GM21515 (cell line): ENCODE measurements at regions not wholly inside any gene's neighbourhood (a gene's known extent, or its start where the extent isn't known, plus 50 kb on each side); places are given as distances from the start of the nearest gene placed in this dataset.
A peak's percentile ranks its signal among the peaks of the same experiment; 100 is the strongest.

Source experiments
- ATAC-seq: cut with Tn5 transposase; IDR thresholded peaks from one replicate; pipeline ENCODE4 v1.9.1; 2021; ENCODE audit not compliant: unreplicated experiment

DNA sequence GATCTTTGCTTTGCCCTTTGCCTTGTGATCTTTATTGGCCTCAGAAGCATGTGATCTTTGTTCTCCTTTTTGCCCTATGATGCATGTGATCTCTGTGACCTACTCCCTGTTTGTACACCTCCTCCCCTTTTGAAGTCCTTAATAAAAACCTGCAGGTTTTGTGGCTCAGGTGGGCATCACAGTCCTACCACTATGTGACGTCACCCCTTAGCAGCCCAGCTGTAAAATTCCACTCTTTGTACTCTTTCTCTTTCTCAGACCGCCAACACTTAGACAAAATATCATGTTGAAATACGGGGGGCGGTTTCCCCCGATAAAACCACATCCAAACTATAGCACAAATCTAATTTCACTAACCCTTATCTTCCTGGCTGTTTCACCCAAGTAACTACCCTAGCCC, 76.7 kb upstream of the RAPGEF4 start:
- ATAC-seq: no peak

DNA sequence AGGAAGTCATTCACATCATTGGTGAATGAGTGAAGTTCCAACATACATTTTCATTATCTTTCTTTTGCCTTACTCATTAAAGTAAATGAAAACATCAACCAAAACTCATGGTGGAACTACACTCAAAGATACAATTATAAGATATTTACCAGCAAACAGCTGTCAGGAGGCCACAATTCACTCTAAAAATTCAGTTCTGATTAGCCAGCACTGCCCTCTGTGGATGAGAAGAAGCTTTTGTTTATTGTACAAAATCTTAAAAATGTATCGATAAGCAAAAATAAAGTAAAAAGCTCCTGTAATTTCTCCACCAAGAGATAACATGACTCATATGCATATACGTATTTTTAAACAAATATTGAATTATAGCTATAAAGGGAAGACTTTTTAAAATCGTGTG, 73.5 kb upstream of the RAPGEF4 start:
- ATAC-seq: no peak

DNA sequence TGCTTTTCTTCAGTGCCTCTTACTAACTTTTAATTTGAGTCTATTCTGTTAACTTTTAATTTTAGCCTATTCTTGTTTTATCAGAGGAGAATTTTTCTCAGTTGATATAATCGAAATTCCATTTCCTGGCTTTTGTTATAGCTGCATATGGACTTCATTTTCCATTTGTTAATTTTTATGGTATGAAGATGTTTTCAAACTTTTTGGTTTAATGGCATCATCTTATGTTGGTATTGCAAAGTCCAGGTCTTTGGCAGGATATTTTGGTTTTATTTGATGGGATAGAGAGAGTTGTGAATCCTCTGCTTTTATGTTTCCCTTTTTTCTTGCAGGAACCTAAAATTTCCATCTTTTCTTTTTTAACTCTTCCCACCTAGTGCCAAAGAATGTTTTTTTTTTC, 70.9 kb upstream of the RAPGEF4 start:
- no peak for ATAC-seq

DNA sequence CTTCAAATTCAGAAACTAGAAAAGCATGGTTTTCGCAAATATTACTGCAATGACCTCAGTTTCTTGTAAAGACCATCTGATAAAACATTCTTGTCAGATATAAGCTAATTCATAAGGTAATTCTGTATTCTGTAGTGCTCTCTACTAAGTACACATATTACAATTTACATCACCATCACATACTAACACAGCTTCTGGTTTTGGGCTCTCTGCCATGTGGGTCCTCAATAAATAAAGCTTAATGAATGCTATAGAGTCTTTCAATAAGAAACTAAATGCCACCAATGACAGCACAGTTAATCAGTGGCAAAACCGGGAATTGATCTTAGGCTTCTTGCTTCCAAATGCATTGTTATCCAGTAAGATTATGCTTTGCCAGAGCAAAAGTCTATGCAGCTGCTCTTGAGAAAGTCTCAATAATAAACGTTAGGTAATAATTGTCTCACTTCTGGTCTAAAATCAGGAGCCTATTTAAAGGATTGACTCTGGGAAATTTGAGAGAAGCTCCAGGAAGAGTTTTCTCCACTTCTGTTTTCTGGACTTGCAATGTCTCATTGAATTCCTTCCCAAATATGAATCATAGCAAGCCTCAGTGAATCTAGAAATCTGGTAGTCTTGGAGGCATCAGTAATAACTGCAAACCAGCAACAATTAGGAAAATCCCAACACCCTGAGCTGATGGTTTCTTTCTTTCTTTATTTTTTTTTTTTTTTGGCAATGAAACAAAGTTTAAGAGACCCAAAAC, 67.9 kb upstream of the RAPGEF4 start:
- no peak for ATAC-seq

DNA sequence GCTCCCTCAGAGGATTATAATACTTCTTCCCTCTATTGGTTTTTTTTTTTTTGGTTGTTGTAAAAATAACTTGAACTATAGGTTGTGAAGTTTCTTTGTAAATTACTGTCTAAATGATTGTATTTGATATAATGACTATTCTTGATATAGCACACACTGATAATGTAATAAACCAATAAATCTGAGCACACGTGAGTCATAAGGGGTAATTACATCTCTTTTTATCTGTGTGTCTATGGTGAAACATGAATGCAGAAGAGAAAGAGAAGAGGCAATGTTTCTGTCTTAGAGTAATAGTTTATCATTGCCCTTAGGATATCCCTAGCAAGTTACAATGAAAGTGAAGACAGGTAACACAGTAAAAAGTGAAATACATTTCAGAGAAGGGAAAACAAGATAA, 64.1 kb upstream of the RAPGEF4 start:
- no peak for ATAC-seq

DNA sequence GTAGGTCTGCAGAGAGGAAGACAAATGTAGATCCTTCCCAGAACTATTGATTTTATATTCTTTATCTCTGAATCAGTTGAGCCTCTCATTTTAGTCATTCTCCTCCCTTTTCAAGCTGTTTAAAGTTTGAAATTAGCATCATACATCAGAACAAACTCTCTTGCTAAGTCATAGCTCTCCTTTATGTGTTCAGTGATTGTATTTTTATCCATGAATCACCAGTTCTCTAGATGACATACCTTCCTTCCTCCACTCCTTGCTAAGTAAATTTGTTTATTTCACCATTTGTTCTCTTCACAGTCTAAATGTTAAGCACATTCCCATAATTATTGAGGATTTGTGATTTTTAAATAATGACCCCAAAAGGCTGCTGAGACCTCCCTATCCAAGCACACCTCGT, 63.5 kb upstream of the RAPGEF4 start:
- no peak for ATAC-seq

DNA sequence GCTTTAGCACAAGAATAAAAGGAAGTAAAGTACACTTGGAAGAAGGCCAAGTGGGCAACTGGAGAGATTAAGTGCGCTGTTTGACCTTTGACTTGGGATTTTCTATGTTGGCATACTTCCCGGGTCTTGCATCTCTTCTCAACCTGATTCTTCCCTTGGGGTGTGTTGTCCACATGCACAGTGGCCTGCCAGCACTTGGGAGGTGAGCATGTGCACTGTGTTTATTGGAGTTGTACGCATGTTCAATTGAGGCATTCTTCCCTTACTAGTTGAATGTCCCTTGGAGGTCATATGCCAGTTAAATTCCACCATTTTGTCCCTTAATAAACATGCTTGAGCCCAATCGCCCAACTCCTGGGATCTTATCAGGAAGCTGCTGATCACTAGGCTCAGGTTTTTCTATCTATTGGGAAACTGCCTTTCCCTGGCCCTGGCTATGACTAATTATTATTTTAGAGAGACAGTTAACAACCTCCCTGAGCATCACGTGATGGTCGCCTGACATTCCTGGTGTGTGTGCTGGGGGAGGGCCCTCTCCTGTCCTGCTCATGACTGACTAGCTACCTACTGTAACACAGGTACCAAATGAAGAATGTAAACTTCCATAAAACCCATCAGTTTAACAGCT, 62.5 kb upstream of the RAPGEF4 start:
- no peak for ATAC-seq

DNA sequence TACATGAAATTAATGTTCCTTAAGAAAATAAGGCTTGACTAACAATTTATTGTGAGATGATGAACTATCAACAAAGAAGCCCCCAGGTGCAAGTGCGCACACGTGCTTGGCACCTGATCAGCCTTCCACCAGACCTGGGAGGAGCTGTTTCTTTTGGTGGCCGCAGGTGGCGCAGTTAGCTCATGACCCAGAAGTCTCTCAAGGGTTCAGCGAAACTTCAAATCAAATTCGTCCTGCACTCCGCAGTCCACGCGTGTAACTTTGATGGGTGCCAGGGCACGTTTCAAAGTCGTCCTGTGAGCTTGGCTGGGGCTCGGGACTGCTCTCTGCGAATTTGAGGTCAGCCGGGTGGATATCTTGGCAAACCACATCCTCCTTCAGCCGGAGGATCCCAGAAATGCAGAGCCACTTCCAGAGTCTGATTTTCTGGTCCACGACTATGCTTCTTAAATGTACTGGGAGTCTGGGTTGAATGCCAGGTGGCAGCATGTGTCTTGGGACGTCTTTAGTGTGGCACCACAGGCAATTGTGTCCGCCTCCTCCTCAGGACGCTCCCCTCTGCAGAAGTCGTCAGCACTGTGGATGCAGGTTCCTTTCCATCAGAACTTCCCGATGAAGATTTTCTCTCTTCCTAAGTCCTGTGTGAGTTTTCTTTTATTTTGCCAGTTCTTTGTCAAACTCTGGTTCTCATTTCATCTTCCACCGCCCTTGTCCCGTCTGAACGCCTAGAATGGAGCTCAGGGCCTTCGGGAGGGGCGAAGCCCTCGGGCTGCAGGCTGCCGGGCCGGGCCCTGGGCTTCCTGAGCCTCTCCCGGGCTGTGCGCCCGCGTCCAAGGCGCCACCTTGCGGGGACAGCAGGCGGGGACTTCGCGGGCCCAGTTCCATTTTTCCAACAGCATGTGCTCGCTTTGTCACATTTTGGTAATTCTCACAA, 61.3 kb upstream of the RAPGEF4 start:
- peak; percentile 54 for ATAC-seq

DNA sequence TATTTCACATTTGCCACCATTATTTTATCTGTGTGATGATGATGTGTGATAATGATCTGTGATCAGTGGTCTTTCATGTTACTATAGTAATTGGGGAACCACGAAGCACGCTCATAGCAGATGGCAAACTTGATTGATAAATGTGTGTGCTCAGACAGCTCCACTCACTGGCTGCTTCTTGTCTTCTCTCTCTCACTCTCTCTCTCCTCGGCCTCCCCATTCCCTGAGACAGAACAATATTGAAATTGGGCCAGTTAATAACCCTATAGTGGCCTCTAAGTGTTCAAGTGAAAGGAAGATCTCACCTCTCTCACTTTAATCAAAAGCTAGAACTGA, 60.7 kb upstream of the RAPGEF4 start:
- ATAC-seq: no peak

DNA sequence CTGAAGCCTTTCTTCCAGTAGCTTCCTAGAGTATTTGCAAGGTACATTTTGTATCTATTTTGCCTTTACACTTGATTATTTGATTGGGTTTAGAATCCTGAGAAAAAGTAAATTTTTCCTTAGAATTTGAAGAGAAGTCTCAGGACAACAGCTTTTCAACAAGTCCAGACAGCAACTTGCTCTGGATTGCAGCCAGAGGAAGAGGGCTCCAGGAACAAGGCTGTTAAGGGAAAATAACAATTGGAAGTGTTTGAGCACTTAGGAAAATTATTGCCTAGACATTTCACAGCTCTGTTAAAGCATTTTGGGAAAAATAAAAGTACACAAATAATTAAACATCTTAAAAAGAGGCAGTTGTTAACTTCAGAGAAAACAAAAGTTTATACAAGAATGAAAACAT, 58.3 kb upstream of the RAPGEF4 start:
- no peak for ATAC-seq

DNA sequence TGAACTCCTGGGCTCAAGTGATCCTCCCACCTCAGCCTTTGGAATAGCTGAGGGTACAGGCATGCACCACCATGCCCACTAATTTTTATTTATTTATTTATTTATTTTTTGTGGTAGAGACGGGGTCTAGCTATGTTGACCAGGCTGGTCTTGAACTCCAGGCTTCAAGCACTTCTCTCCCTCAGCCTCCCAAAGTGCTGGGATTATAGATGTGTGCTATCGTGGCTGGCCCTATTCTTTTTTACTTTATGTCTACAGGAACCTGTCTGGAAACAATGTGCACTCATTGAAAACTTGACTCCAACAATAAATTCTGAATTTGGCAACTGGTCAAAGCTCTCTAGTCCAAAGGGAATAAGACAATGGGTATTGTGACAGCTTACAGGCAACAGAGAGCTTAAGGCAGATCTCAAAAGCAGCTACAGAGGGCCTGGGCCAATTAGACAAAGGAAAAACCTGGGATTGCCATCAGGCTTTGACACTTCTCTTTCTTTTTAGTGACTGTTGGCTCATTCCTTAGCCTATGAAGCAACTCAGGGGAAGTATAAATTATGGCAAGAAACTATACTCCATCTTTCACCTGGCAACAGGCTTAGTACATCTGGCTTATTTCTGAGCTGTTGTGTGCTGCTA, 55.1 kb upstream of the RAPGEF4 start:
- no peak for ATAC-seq

DNA sequence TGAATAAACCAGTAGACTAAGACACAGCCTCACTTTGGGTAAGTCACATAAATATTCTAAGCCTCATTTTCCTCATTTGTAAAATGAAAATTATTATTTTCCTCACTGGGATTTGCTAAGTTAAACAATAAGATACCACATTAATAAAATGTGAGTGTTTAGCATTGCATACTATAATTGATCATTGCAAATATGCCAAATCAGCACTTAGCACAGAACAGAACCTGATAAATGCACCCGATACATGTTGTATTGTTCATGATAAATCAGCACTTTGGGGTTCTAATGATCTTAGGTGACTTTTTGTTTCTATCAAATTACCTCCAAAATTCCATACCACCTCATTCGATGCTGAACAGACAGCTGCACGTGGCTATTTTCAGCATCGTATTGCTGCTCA, 50.2 kb upstream of the RAPGEF4 start:
- no peak for ATAC-seq
